MM.1S (cell line): ENCODE measurements at regions not wholly inside any gene's neighbourhood (a gene's known extent, or its start where the extent isn't known, plus 50 kb on each side); places are given as distances from the start of the nearest gene placed in this dataset.
"Not testable (repeated sequence)": the region's sequence is repeated elsewhere in the genome, so short reads cannot be mapped to it uniquely, and the experiment has no call there.

ENCODE experiments used
- DNase-seq: peaks from one replicate; pipeline ENCODE4 v3.0.0-alpha.2; 2015
- H2AFZ ChIP-seq: fragments of 300-600 bp; sonication (generic); 2 replicates; pipeline ENCODE4 v1.6.0; 2016; ENCODE audit warnings: antibody characterized with exemption, low read length
- H3F3A ChIP-seq: fragments of 300-600 bp; sonication (generic); 2 replicates; pipeline ENCODE4 v1.6.1; 2016; ENCODE audit warnings: mild to moderate bottlenecking, antibody characterized with exemption, low read length, moderate library complexity, mixed read lengths; ENCODE audit not compliant: insufficient read depth
- H3K27ac ChIP-seq: fragments of 300-600 bp; sonication (generic); 2 replicates; pipeline ENCODE4 v1.5.1; 2016; ENCODE audit warnings: mild to moderate bottlenecking, low read length
- H3K27me3 ChIP-seq: fragments of 300-600 bp; sonication (generic); replicated peaks from 2 replicates; pipeline ENCODE4 v1.6.0; 2016; ENCODE audit warnings: low read length; ENCODE audit not compliant: insufficient read depth
- H3K36me3 ChIP-seq: fragments of 300-600 bp; sonication (generic); replicated peaks from 2 replicates; pipeline ENCODE4 v1.6.1; 2016; ENCODE audit warnings: mild to moderate bottlenecking, low read length, mixed read lengths; ENCODE audit not compliant: insufficient read depth
- H3K4me1 ChIP-seq: fragments of 300-600 bp; sonication (generic); 2 replicates; pipeline ENCODE4 v1.6.1; 2016; ENCODE audit warnings: low read length, mixed read lengths
- H3K4me2 ChIP-seq: fragments of 300-600 bp; sonication (generic); 2 replicates; pipeline ENCODE4 v1.6.0; 2016; ENCODE audit warnings: low read depth, low read length
- H3K4me3 ChIP-seq: fragments of 300-600 bp; sonication (generic); 2 replicates; pipeline ENCODE4 v1.5.1; 2016; ENCODE audit warnings: low read length, mixed read lengths
- H3K79me2 ChIP-seq: fragments of 300-600 bp; sonication (generic); 2 replicates; pipeline ENCODE4 v1.6.1; 2016; ENCODE audit warnings: mixed run types, low read length, mixed read lengths
- H3K9ac ChIP-seq: fragments of 300-600 bp; sonication (generic); 2 replicates; pipeline ENCODE4 v1.6.1; 2016; ENCODE audit warnings: low read length, mixed read lengths
- H3K9me2 ChIP-seq: fragments of 300-600 bp; sonication (generic); replicated peaks from 2 replicates; pipeline ENCODE4 v1.6.1; 2016; ENCODE audit warnings: mild to moderate bottlenecking, low read length, mixed read lengths; ENCODE audit not compliant: insufficient read depth
- H3K9me3 ChIP-seq: fragments of 300-600 bp; sonication (generic); replicated peaks from 2 replicates; pipeline ENCODE4 v1.6.1; 2016; ENCODE audit warnings: mild to moderate bottlenecking, low read length, mixed read lengths; ENCODE audit not compliant: insufficient read depth
- H4K20me1 ChIP-seq: fragments of 300-600 bp; sonication (generic); 2 replicates; pipeline ENCODE4 v1.6.1; 2016; ENCODE audit warnings: mild to moderate bottlenecking, low read length, moderate library complexity, mixed read lengths; ENCODE audit not compliant: insufficient read depth
- EZH2 ChIP-seq: fragments of 300-600 bp; sonication (generic); optimal IDR thresholded peaks from 2 replicates; pipeline ENCODE3; 2017; ENCODE audit warnings: low read depth, mild to moderate bottlenecking, antibody characterized with exemption, low read length, mixed read lengths
- EZH2phosphoT487 ChIP-seq: fragments of 300-600 bp; sonication (generic); IDR thresholded peaks from 2 replicates; pipeline ENCODE4 v1.6.1; 2018; ENCODE audit warnings: antibody characterized with exemption, low read length
- TF ChIP-seq, protein P1 (sequence below): fragments of 300-600 bp; sonication (generic); IDR thresholded peaks from 2 replicates; pipeline ENCODE4 v1.5.1; 2016; ENCODE audit warnings: antibody characterized with exemption, low read length, mixed read lengths

DNA sequence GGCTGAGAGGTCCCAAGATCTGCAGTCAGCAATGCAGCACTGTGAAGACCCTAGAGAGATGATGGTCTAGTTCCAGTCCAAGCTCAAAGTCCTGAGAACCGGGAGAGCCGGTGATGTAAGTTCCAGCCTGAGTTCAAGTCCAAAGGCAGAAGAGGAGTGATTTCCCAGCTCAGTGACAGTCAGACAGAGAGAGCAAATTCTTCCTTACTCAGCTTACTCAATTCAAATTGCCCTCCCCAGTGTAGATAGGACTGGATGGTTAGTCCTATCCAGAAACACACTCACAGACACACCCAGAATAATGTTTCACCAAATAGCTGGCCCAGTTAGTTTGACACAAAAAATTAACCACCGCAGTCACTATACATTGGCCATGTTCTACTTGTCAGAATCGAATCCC, 185.5 kb upstream of the MYO3A start:
- H3K27me3 ChIP-seq = no peaks in the 10 kb centered on the region
- TF ChIP-seq EZH2 = no peak
- TF ChIP-seq, protein P1, sequence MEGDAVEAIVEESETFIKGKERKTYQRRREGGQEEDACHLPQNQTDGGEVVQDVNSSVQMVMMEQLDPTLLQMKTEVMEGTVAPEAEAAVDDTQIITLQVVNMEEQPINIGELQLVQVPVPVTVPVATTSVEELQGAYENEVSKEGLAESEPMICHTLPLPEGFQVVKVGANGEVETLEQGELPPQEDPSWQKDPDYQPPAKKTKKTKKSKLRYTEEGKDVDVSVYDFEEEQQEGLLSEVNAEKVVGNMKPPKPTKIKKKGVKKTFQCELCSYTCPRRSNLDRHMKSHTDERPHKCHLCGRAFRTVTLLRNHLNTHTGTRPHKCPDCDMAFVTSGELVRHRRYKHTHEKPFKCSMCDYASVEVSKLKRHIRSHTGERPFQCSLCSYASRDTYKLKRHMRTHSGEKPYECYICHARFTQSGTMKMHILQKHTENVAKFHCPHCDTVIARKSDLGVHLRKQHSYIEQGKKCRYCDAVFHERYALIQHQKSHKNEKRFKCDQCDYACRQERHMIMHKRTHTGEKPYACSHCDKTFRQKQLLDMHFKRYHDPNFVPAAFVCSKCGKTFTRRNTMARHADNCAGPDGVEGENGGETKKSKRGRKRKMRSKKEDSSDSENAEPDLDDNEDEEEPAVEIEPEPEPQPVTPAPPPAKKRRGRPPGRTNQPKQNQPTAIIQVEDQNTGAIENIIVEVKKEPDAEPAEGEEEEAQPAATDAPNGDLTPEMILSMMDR = no peak
- no peak for TF ChIP-seq EZH2phosphoT487

GRCh38 chr10:25753776-25754175, 180.3 kb upstream of the MYO3A start:
- Histone ChIP-seq H3K9ac (no peak overlapping the region), H3K4me2 (no peak overlapping the region), H3K4me1 (no peaks in the 10 kb centered on the region), H3K9me2 (no peaks in the 10 kb centered on the region), H3K27ac (no peak overlapping the region), H3K27me3 (no peaks in the 10 kb centered on the region), H3F3A (no peaks in the 10 kb centered on the region), H4K20me1 (no peaks in the 10 kb centered on the region), H3K9me3 (no peaks in the 10 kb centered on the region), H2AFZ (no peak overlapping the region), H3K79me2 (no peaks in the 10 kb centered on the region), H3K4me3 (no peak overlapping the region), H3K36me3 (no peaks in the 10 kb centered on the region)
- no peak for DNase-seq
- TF ChIP-seq EZH2 (no peak), EZH2phosphoT487 (no peak)
- TF ChIP-seq, protein P1 = no peak

More for the DNA sequence above, 185.5 kb upstream of the MYO3A start:
- Histone ChIP-seq H4K20me1 (no peaks in the 10 kb centered on the region), H3K36me3 (no peaks in the 10 kb centered on the region), H3K79me2 (no peaks in the 10 kb centered on the region), H3K4me2 (no peak overlapping the region), H3K9me2 (no peaks in the 10 kb centered on the region), H3F3A (no peaks in the 10 kb centered on the region), H3K4me3 (no peak overlapping the region), H3K9me3 (no peaks in the 10 kb centered on the region), H2AFZ (no peak overlapping the region), H3K4me1 (no peaks in the 10 kb centered on the region), H3K27ac (no peak overlapping the region), H3K9ac (no peak overlapping the region)
- DNase-seq = no peak

GRCh38 chr10:25755874-25756273, 178.2 kb upstream of the MYO3A start:
- H4K20me1 ChIP-seq, H3K4me3 ChIP-seq, H3K27me3 ChIP-seq, H3K9me2 ChIP-seq, H3K9me3 ChIP-seq, DNase-seq, H3K36me3 ChIP-seq, H3F3A ChIP-seq, H3K4me2 ChIP-seq, H3K4me1 ChIP-seq, H2AFZ ChIP-seq, H3K27ac ChIP-seq, H3K79me2 ChIP-seq, H3K9ac ChIP-seq: not testable (repeated sequence)

DNA sequence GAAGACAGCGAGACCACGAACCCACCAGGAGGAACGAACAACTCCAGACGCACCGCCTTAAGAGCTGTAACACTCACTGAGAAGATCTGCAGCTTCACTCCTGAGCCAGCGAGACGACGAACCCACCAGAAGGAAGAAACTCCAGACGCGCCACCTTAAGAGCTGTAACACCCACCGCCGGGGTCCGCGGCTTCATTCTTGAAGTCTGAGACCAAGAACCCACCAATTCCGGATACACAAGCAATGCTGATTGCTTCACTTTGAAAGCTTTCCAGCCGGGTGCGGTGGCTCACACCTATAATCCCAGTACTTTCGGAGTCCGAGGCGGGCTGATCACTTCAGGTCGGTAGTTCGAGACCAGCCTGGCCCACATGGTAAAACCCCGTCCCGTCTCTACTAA, 177.2 kb upstream of the MYO3A start:
- Histone ChIP-seq H3K27ac (no peak overlapping the region), H3K4me3 (no peak overlapping the region), H3F3A (no peaks in the 10 kb centered on the region), H3K36me3 (no peaks in the 10 kb centered on the region), H3K9ac (no peak overlapping the region), H3K9me3 (no peaks in the 10 kb centered on the region), H3K4me1 (no peaks in the 10 kb centered on the region), H3K9me2 (no peaks in the 10 kb centered on the region), H3K79me2 (no peaks in the 10 kb centered on the region), H3K4me2 (no peak overlapping the region), H4K20me1 (no peaks in the 10 kb centered on the region), H2AFZ (no peak overlapping the region), H3K27me3 (no peaks in the 10 kb centered on the region)
- DNase-seq = no peak
- no peak for TF ChIP-seq EZH2phosphoT487
- TF ChIP-seq EZH2 = no peak
- TF ChIP-seq, protein P1 = no peak
